K562 (cell line): ENCODE measurements at regions not wholly inside any gene's neighbourhood (a gene's known extent, or its start where the extent isn't known, plus 50 kb on each side); places are given as distances from the start of the nearest gene placed in this dataset.

Experiments
- ATAC-seq: fragments of 200-7000 bp; cut with Tn5 transposase; 3 replicates; pipeline ENCODE4 v1.9.1; 2020; ENCODE audit warnings: moderate library complexity
- BruUV-seq: library from RNA; stranded (reverse); fragments of 400-500 nt; replicated peaks from 2 replicates; lab custom pipeline; 2021; lab: Mats Ljungman, UMichigan
- CTCF ChIA-PET: fragments of 300-600 bp; formaldehyde crosslinking; extraction: SDS; loops from one replicate; lab custom pipeline; 2021; ENCODE audit warnings: low intra/inter-chr PET ratio; lab: Yijun Ruan, JAX
- POLR2A ChIA-PET: fragments of 300-600, 350-650 bp; sonication (Branson Sonifier 250); formaldehyde crosslinking; extraction: SDS; loops from one replicate; lab custom pipeline; 2021; ENCODE audit warnings: antibody characterized with exemption, inconsistent platforms; lab: Yijun Ruan, JAX
- DNase-seq, 4 experiments: peaks; one replicate each; pipeline versions ENCODE4 v3.0.0 to v3.0.0-alpha.2; 2011 to 2018; ENCODE audit warnings: low spot score in 3 of 4, mixed read lengths in 3 of 4; ENCODE audit errors: extremely low read depth in 1 of 4
- FAIRE-seq: peaks from 2 replicates; lab custom pipeline; 2011; peaks lifted over from hg19 to GRCh38; lab: Jason Lieb, UNC
- H2AFZ ChIP-seq: 2 replicates; pipeline ENCODE4 v1.6.0; 2011; ENCODE audit warnings: low read depth, low read length, control low read depth, inconsistent platforms
- H3K27ac ChIP-seq: fragments of 200-600 bp; 3 replicates; pipeline ENCODE4 v1.8.0; 2011; ENCODE audit warnings: low read depth, mild to moderate bottlenecking, control low read depth, inconsistent platforms, low read length, moderate library complexity, mixed read lengths; ENCODE audit errors: extremely low read depth
- H3K27me3 ChIP-seq, 2 experiments: fragments of 300-600 bp in 1 of 2; 2 replicates in 1 of 2; 3 replicates in 1 of 2; pipeline versions ENCODE4 v1.6.0 to v1.8.0; 2011; ENCODE audit warnings: inconsistent platforms in 2 of 2, low read length in 2 of 2, mild to moderate bottlenecking in 1 of 2, mixed read lengths in 1 of 2, moderate library complexity in 1 of 2; ENCODE audit not compliant: control insufficient read depth in 2 of 2, insufficient read depth in 2 of 2
- H3K36me3 ChIP-seq: fragments of 300-600 bp; 3 replicates; pipeline ENCODE4 v1.8.0; 2011; ENCODE audit warnings: mild to moderate bottlenecking, low read length, inconsistent platforms; ENCODE audit not compliant: control insufficient read depth, insufficient read depth
- H3K4me1 ChIP-seq, 2 experiments: fragments of 200-600 bp in 1 of 2; replicated peaks in 1 of 2; 2 replicates in 1 of 2; 3 replicates in 1 of 2; pipeline versions ENCODE4 v1.5.1 to v1.8.0; 2011; ENCODE audit warnings: inconsistent platforms in 2 of 2, low read length in 2 of 2, mild to moderate bottlenecking in 1 of 2, mixed read lengths in 1 of 2, moderate library complexity in 1 of 2; ENCODE audit not compliant: control insufficient read depth in 2 of 2, insufficient read depth in 2 of 2
- H3K4me2 ChIP-seq: 2 replicates; pipeline ENCODE4 v1.6.1; 2011; ENCODE audit warnings: low read length, control low read depth, inconsistent platforms, mixed read lengths; ENCODE audit not compliant: insufficient read depth
- H3K4me3 ChIP-seq: fragments of 200-600 bp; sonication (generic), shearing (Covaris generic); 2 replicates; pipeline ENCODE4 v1.5.1; 2016; ENCODE audit warnings: control low read depth, inconsistent platforms
- H3K79me2 ChIP-seq: fragments of 200-600 bp; 3 replicates; pipeline ENCODE4 v1.8.0; 2011; ENCODE audit warnings: low read length, inconsistent platforms; ENCODE audit not compliant: control insufficient read depth, insufficient read depth
- H3K9ac ChIP-seq, 2 experiments: 2 replicates each; pipeline versions ENCODE4 v1.6.0 to v1.6.1; 2011; ENCODE audit warnings: low read depth in 2 of 2, low read length in 2 of 2, control low read depth in 1 of 2, inconsistent platforms in 1 of 2, mild to moderate bottlenecking in 1 of 2, mixed read lengths in 1 of 2; ENCODE audit not compliant: insufficient read depth in 1 of 2
- H3K9me1 ChIP-seq: one replicate; pipeline ENCODE4 v1.6.0; 2011; ENCODE audit warnings: inconsistent platforms, mild to moderate bottlenecking, low read length, moderate library complexity; ENCODE audit not compliant: control insufficient read depth, insufficient read depth
- H3K9me3 ChIP-seq: replicated peaks from 2 replicates; pipeline ENCODE4 v1.5.1; 2011; ENCODE audit warnings: low read depth, low read length, inconsistent platforms; ENCODE audit not compliant: control insufficient read depth, insufficient read depth
- H4K20me1 ChIP-seq: replicated peaks from 2 replicates; pipeline ENCODE4 v1.6.1; 2011; ENCODE audit warnings: low read length, inconsistent platforms, mixed read lengths; ENCODE audit not compliant: control insufficient read depth, insufficient read depth
- ADNP ChIP-seq: fragments of 200-800 bp; sonication (Bioruptor generic); IDR thresholded peaks from 2 replicates; pipeline ENCODE4 v1.6.1; 2016; ENCODE audit warnings: missing genetic modification characterization, missing compliant biosample characterization
- CREB3 ChIP-seq: fragments of 450-650 bp; conservative IDR thresholded peaks from 2 replicates; pipeline ENCODE4 v1.6.1; 2016; ENCODE audit warnings: missing genetic modification characterization, low read depth, mild to moderate bottlenecking, missing compliant biosample characterization, moderate library complexity
- ELK3 ChIP-seq: fragments of 450-650 bp; formaldehyde crosslinking; IDR thresholded peaks from 2 replicates; pipeline ENCODE4 v1.4.0; 2020; ENCODE audit warnings: mild to moderate bottlenecking
- KLF10 ChIP-seq: fragments of 250-450 bp; sonication (Bioruptor Pico); IDR thresholded peaks from 2 replicates; pipeline ENCODE4 v1.6.1; 2021; ENCODE audit warnings: matching md5 sums
- MEF2A ChIP-seq: IDR thresholded peaks from 2 replicates; pipeline ENCODE4 v1.6.1; 2011; ENCODE audit warnings: low read depth, mild to moderate bottlenecking, low read length, moderate library complexity; ENCODE audit not compliant: control insufficient read depth
- MTA1 ChIP-seq: fragments of 450-650 bp; IDR thresholded peaks from 2 replicates; pipeline ENCODE4 v1.6.1; 2017; ENCODE audit warnings: borderline replicate concordance
- PKNOX1 ChIP-seq: fragments of 450-650 bp; IDR thresholded peaks from 2 replicates; pipeline ENCODE4 v1.6.1; 2016
- RBM34 ChIP-seq: fragments of 200-400 bp; formaldehyde crosslinking; IDR thresholded peaks from 2 replicates; pipeline ENCODE4 v1.6.1; 2018; ENCODE audit warnings: low read length, borderline replicate concordance; ENCODE audit not compliant: insufficient read depth
- SIN3B ChIP-seq: fragments of 450-650 bp; IDR thresholded peaks from 2 replicates; pipeline ENCODE4 v1.6.1; 2017; ENCODE audit warnings: low read depth, mild to moderate bottlenecking, moderate library complexity
- SUPT5H ChIP-seq: fragments of 450-650 bp; IDR thresholded peaks from 2 replicates; pipeline ENCODE4 v1.6.1; 2016
- TBL1XR1 ChIP-seq, 2 experiments: IDR thresholded peaks; 2 replicates each; pipeline ENCODE4 v1.6.1; 2012; ENCODE audit warnings: improper control_type of control experiment in 2 of 2, low read length in 2 of 2, mild to moderate bottlenecking in 1 of 2
- THAP12 ChIP-seq: fragments of 250-450 bp; sonication (Bioruptor Pico); IDR thresholded peaks from 2 replicates; pipeline ENCODE4 v1.9.0; 2021; ENCODE audit warnings: mild to moderate bottlenecking, inconsistent platforms
- ZBTB33 ChIP-seq: sonication (generic); formaldehyde crosslinking; IDR thresholded peaks from 2 replicates; pipeline ENCODE4 v1.8.1; 2023; ENCODE audit warnings: mild to moderate bottlenecking, missing genetic modification reagents
- ZNF583 ChIP-seq: fragments of 250-450 bp; sonication (Bioruptor Pico); IDR thresholded peaks from 2 replicates; pipeline ENCODE4 v1.4.0; 2020
- WGBS: fragments of 100-300 bp; shearing (Covaris generic); methylation state at CpG from one replicate; pipeline ENCODE4 v1.1.6; 2016; ENCODE audit warnings: low coverage, mixed read lengths; ENCODE audit not compliant: insufficient coverage; ENCODE audit errors: missing lambda C conversion rate; 5-methylcytosine and 5-hydroxymethylcytosine counted together
- in situ Hi-C: fragments of 300-500 bp; cut with MboI; formaldehyde crosslinking; loops from 4 replicates; pipeline ENCODE4 v1.15.0; 2018; ENCODE audit warnings: inconsistent platforms, mixed read lengths
- intact Hi-C: fragments of 100-400 bp; cut with micrococcal nuclease; formaldehyde crosslinking; loops from 2 replicates; pipeline ENCODE4 v1.14.2; 2022

- no peak for TF ChIP-seq ELK3
- no peak for TF ChIP-seq SUPT5H
- TF ChIP-seq RBM34, result no peak
- TF ChIP-seq PKNOX1, result no peak
- no peak for TF ChIP-seq SIN3B
- TF ChIP-seq TBL1XR1 (IDR thresholded peaks at IDR 0.05; ENCODE audit: low read length in 2 of 2), result no peak
- no peak for TF ChIP-seq ZBTB33 (CRISPR knock-in tag)
Observed at GRCh38 chr1:2906620-2907019, 105.1 kb upstream of the TTC34 start (continued).

- Histone ChIP-seq H3K27ac (no peak overlapping the region), H3K27me3 (peaks cover 13 to 47% of the 10 kb centered on the region in 2 experiments; a peak in 3 of 5 replicates), H3K4me2 (no peak overlapping the region), H2AFZ (no peak overlapping the region), H3K9me1 (no peaks in the 10 kb centered on the region), H4K20me1 (peaks cover 8% of the 10 kb centered on the region; the same call in 1 of the 2 replicates), H3K4me3 (no peak overlapping the region), H3K79me2 (no peaks in the 10 kb centered on the region), H3K4me1 (peaks cover 0 to 10% of the 10 kb centered on the region in 2 experiments; a peak in 2 of 5 replicates), H3K36me3 (no peaks in the 10 kb centered on the region), H3K9me3 (no peaks in the 10 kb centered on the region), H3K9ac (no peak overlapping the region)
- no peak for ATAC-seq
- no TSS peak for BruUV-seq
- intact Hi-C loops, result no loop called here
- in situ Hi-C loops, result loop anchor here (25.0 kb wide), 1 partner anchor 220 kb away; no protein-coding TSS in a partner anchor
- FAIRE-seq, result no peak
- CTCF ChIA-PET, result no interaction called here
- 0% methylated on average over 16 of the region's 16 CpGs for WGBS
- POLR2A ChIA-PET, result no interaction called here
- no peak for DNase-seq
- TF ChIP-seq ADNP (tag), result no peak
- TF ChIP-seq MEF2A, result no peak
- TF ChIP-seq KLF10 (CRISPR knock-in tag), result no peak
- no peak for TF ChIP-seq CREB3 (tag)
- TF ChIP-seq MTA1, result no peak
- TF ChIP-seq THAP12 (CRISPR knock-in tag), result no peak
- TF ChIP-seq ZNF583, result no peak
Observed at GRCh38 chr1:2907051-2907450, 105.6 kb upstream of the TTC34 start.
